DMS153 (cell line): ENCODE measurements at regions not wholly inside any gene's neighbourhood (a gene's known extent, or its start where the extent isn't known, plus 50 kb on each side); places are given as distances from the start of the nearest gene placed in this dataset.
A peak's percentile ranks its signal among the peaks of the same experiment; 100 is the strongest.

Experiments used
- DNase-seq: peaks from one replicate; lab custom pipeline; 2025; lab: John Stamatoyannopoulos, UW

GRCh38 chr7:117929237-117929636 is 56.0 kb upstream of the CTTNBP2 start:
- DNase-seq: no peak

- no peak for DNase-seq
Observed at GRCh38 chr7:117931314-117931713, 58.1 kb upstream of the CTTNBP2 start.

GRCh38 chr7:117937049-117937752 is 64.0 kb upstream of the CTTNBP2 start:
- peak; percentile 45 for DNase-seq

- peak; percentile 7 for DNase-seq
Observed at GRCh38 chr7:117937753-117938483, 64.7 kb upstream of the CTTNBP2 start.

GRCh38 chr7:117941138-117941810 is 68.0 kb upstream of the CTTNBP2 start:
- no peak for DNase-seq

GRCh38 chr7:117942780-117943179 is 69.5 kb upstream of the CTTNBP2 start:
- DNase-seq: no peak

GRCh38 chr7:117944886-117945285 is 71.6 kb upstream of the CTTNBP2 start:
- DNase-seq: no peak

GRCh38 chr7:117946151-117946633 is 73.0 kb upstream of the CTTNBP2 start:
- no peak for DNase-seq

- no peak for DNase-seq
Observed at GRCh38 chr7:117949232-117949631, 76.0 kb upstream of the CTTNBP2 start.

GRCh38 chr7:117950601-117951260 is 77.5 kb upstream of the CTTNBP2 start:
- no peak for DNase-seq

- no peak for DNase-seq
Observed at GRCh38 chr7:117951285-117951684, 78.0 kb upstream of the CTTNBP2 start.

GRCh38 chr7:117951691-117952280 is 78.5 kb upstream of the CTTNBP2 start:
- peak; percentile 26 for DNase-seq

GRCh38 chr7:117955046-117955445 is 81.8 kb upstream of the CTTNBP2 start:
- no peak for DNase-seq

- DNase-seq: no peak
Observed at GRCh38 chr7:117960351-117960750, 87.1 kb upstream of the CTTNBP2 start.

- DNase-seq: no peak
Observed at GRCh38 chr7:117961235-117961634, 88.0 kb upstream of the CTTNBP2 start.

- DNase-seq: no peak
Observed at GRCh38 chr7:117962366-117962994, 89.2 kb upstream of the CTTNBP2 start.

GRCh38 chr7:117963264-117964197 is 90.3 kb upstream of the CTTNBP2 start:
- DNase-seq: no peak

GRCh38 chr7:117970801-117971200 is 97.6 kb upstream of the CTTNBP2 start:
- no peak for DNase-seq

- DNase-seq: no peak
Observed at GRCh38 chr7:117971556-117972244, 98.5 kb upstream of the CTTNBP2 start.

GRCh38 chr7:117972606-117973005 is 99.4 kb upstream of the CTTNBP2 start:
- no peak for DNase-seq
